ENCODE measurements at regions not wholly inside any gene's neighbourhood (a gene's known extent, or its start where the extent isn't known, plus 50 kb on each side); places are given as distances from the start of the nearest gene placed in this dataset.

DNA sequence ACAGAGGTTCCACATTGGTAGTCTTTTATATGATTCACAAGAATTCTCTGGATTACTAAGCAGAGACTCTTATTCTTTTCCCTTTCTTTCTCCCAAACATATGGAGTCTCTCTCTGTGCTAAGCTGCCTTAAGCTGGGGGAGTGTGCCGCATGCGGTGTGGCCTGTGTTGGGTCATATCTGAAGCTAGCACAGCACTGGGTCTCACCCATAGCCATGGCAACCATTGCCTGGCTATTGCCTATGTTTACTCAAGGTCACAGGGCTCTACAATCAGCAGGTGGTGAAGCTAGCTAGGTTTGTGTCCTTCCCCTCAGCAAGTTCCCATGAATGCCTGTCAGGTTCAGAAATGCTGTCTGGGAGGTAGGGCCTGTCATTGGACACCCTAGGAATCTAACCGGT lies 73.6 kb upstream of the ZRANB2 start:
- no peaks in the 10 kb centered on the region for H3K9me2 ChIP-seq (replicated peaks; ENCODE audit: low read length)
- no peaks in the 10 kb centered on the region for H4K20me1 ChIP-seq (ENCODE audit: low read length)
- H3F3A ChIP-seq (ENCODE audit: low read length, unreplicated experiment): no peaks in the 10 kb centered on the region
- DNase-seq (no peak), ATAC-seq (no peak)
- H3K79me2 ChIP-seq (ENCODE audit: low read length): no peaks in the 10 kb centered on the region
- H3K4me3 ChIP-seq (ENCODE audit: low read length): no peak overlapping the region
- H2AFZ ChIP-seq (ENCODE audit: low read length): no peak overlapping the region
- H3K4me1 ChIP-seq (ENCODE audit: insufficient read depth, low read length): no peaks in the 10 kb centered on the region
- no peaks in the 10 kb centered on the region for H3K9me3 ChIP-seq (ENCODE audit: low read length)
- H3K9ac ChIP-seq (ENCODE audit: low read length): no peak overlapping the region
- BruUV-seq (replicated peaks): no TSS peak
- CTCF ChIA-PET: no interaction called here
- H3K4me2 ChIP-seq (ENCODE audit: low read length): no peak overlapping the region
- intact Hi-C loops (cut with micrococcal nuclease): no loop called here
- H3K27me3 ChIP-seq (ENCODE audit: low read length): no peaks in the 10 kb centered on the region
- H3K36me3 ChIP-seq (ENCODE audit: low read depth, low read length): no peaks in the 10 kb centered on the region
- no peak overlapping the region for H3K27ac ChIP-seq (ENCODE audit: low read length)
- TF ChIP-seq EZH2 (IDR thresholded peaks at IDR 0.05; ENCODE audit: low read length, unreplicated experiment): no peak
- TF ChIP-seq, protein P1, sequence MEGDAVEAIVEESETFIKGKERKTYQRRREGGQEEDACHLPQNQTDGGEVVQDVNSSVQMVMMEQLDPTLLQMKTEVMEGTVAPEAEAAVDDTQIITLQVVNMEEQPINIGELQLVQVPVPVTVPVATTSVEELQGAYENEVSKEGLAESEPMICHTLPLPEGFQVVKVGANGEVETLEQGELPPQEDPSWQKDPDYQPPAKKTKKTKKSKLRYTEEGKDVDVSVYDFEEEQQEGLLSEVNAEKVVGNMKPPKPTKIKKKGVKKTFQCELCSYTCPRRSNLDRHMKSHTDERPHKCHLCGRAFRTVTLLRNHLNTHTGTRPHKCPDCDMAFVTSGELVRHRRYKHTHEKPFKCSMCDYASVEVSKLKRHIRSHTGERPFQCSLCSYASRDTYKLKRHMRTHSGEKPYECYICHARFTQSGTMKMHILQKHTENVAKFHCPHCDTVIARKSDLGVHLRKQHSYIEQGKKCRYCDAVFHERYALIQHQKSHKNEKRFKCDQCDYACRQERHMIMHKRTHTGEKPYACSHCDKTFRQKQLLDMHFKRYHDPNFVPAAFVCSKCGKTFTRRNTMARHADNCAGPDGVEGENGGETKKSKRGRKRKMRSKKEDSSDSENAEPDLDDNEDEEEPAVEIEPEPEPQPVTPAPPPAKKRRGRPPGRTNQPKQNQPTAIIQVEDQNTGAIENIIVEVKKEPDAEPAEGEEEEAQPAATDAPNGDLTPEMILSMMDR (conservative IDR thresholded peaks at IDR 0.05; ENCODE audit: low read depth, low read length): no peak
- POLR2A ChIA-PET (ENCODE audit: unreplicated experiment): no interaction called here

DNA sequence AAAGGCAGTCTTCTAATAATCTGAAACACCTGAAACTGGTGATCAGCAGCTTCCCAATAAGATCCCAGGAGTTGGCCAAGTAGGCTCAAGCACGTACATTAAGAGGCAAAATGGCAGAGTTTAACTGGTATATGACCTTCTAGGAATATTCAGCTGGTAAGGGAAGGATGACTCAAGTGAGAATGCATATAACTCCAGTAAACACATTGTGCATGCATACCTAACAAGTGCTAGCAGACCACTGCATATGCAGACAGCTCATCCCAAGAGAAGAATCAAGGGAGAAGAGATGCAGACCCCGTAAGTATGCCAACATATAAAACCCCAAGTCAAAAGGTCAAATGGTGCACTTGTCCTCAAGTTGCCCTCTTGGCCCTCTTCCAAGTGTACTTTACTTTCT lies 73.0 kb upstream of the ZRANB2 start:
- intact Hi-C loops (cut with micrococcal nuclease): no loop called here
- Histone ChIP-seq H3K9me3 (ENCODE audit: low read length) (no peaks in the 10 kb centered on the region), H3K36me3 (ENCODE audit: low read depth, low read length) (no peaks in the 10 kb centered on the region), H3K27ac (ENCODE audit: low read length) (no peak overlapping the region), H3K4me2 (ENCODE audit: low read length) (no peak overlapping the region), H3K79me2 (ENCODE audit: low read length) (no peaks in the 10 kb centered on the region), H3K27me3 (ENCODE audit: low read length) (no peaks in the 10 kb centered on the region), H4K20me1 (ENCODE audit: low read length) (no peaks in the 10 kb centered on the region), H3K9ac (ENCODE audit: low read length) (no peak overlapping the region), H3K4me3 (ENCODE audit: low read length) (no peak overlapping the region), H3K9me2 (replicated peaks; ENCODE audit: low read length) (no peaks in the 10 kb centered on the region), H2AFZ (ENCODE audit: low read length) (no peak overlapping the region), H3F3A (ENCODE audit: low read length, unreplicated experiment) (no peaks in the 10 kb centered on the region), H3K4me1 (ENCODE audit: insufficient read depth, low read length) (no peaks in the 10 kb centered on the region)
- no peak for TF ChIP-seq EZH2 (IDR thresholded peaks at IDR 0.05; ENCODE audit: low read length, unreplicated experiment)
- TF ChIP-seq, protein P1 (conservative IDR thresholded peaks at IDR 0.05; ENCODE audit: low read depth, low read length): no peak
- ChIA-PET CTCF (no interaction called here), POLR2A (ENCODE audit: unreplicated experiment) (no interaction called here)
- no peak for DNase-seq
- ATAC-seq: no peak
- BruUV-seq (replicated peaks): no TSS peak

DNA sequence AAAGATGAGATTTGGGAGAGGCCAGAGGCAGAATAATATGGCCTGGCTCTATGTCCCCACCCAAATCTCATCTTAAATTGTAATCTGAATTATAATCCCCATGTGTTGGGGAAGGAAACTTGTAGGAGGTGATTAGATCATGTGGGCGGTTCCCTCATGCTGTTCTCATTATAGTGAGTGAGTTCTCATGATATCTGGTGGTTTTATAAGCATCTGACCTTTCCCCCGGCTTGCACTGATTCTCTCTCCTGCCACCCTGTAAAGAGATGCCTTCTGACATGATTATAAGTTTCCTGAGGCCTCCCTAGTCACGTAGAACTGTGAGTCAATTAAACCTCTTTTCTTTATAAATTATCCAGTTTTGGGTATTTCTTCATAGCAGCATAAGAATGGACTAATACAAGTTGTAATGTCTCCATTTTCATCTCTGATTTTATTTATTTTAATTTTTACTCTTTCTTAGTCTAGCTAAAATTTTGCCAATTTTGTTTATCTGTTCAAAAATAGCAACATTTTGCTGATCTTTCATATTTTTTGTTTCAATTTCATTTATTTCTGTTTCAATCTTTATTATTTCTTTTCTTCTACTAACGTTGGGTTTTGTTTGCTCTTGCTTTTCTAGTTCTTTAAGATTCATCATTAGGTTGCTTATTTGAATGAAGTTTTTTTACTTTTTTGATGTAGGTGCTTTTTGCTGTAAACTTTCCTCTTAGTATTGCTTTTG lies 67.0 kb upstream of the ZRANB2 start:
- Histone ChIP-seq H3K9ac (ENCODE audit: low read length) (no peak overlapping the region), H3K4me3 (ENCODE audit: low read length) (no peak overlapping the region), H3K4me2 (ENCODE audit: low read length) (no peak overlapping the region), H3K9me3 (ENCODE audit: low read length) (no peaks in the 10 kb centered on the region), H3F3A (ENCODE audit: low read length, unreplicated experiment) (no peaks in the 10 kb centered on the region), H3K4me1 (ENCODE audit: insufficient read depth, low read length) (no peaks in the 10 kb centered on the region), H4K20me1 (ENCODE audit: low read length) (no peaks in the 10 kb centered on the region), H3K27me3 (ENCODE audit: low read length) (no peaks in the 10 kb centered on the region), H3K27ac (ENCODE audit: low read length) (no peak overlapping the region), H3K79me2 (ENCODE audit: low read length) (no peaks in the 10 kb centered on the region), H2AFZ (ENCODE audit: low read length) (no peak overlapping the region), H3K9me2 (replicated peaks; ENCODE audit: low read length) (no peaks in the 10 kb centered on the region), H3K36me3 (ENCODE audit: low read depth, low read length) (no peaks in the 10 kb centered on the region)
- no peak for TF ChIP-seq EZH2 (IDR thresholded peaks at IDR 0.05; ENCODE audit: low read length, unreplicated experiment)
- TF ChIP-seq EZH2phosphoT487 (IDR thresholded peaks at IDR 0.05; ENCODE audit: borderline replicate concordance, low read length): no peak
- TF ChIP-seq, protein P1 (conservative IDR thresholded peaks at IDR 0.05; ENCODE audit: low read depth, low read length): no peak
- intact Hi-C loops (cut with micrococcal nuclease): no loop called here
- DNase-seq: no peak
- POLR2A ChIA-PET (ENCODE audit: unreplicated experiment): no interaction called here
- no TSS peak for BruUV-seq (replicated peaks)
- CTCF ChIA-PET: no interaction called here
- ATAC-seq: no peak

Measured in PC-3 (cell line).